K562 (cell line): ENCODE measurements at regions not wholly inside any gene's neighbourhood (a gene's known extent, or its start where the extent isn't known, plus 50 kb on each side); places are given as distances from the start of the nearest gene placed in this dataset.

Source experiments
- ATAC-seq: fragments of 200-7000 bp; cut with Tn5 transposase; 3 replicates; pipeline ENCODE4 v1.9.1; 2020; ENCODE audit warnings: moderate library complexity
- BruUV-seq: library from RNA; stranded (reverse); fragments of 400-500 nt; replicated peaks from 2 replicates; lab custom pipeline; 2021; lab: Mats Ljungman, UMichigan
- CTCF ChIA-PET: fragments of 300-600 bp; formaldehyde crosslinking; extraction: SDS; loops from one replicate; lab custom pipeline; 2021; ENCODE audit warnings: low intra/inter-chr PET ratio; lab: Yijun Ruan, JAX
- POLR2A ChIA-PET: fragments of 300-600, 350-650 bp; sonication (Branson Sonifier 250); formaldehyde crosslinking; extraction: SDS; loops from one replicate; lab custom pipeline; 2021; ENCODE audit warnings: antibody characterized with exemption, inconsistent platforms; lab: Yijun Ruan, JAX
- DNase-seq, 4 experiments: peaks; one replicate each; pipeline versions ENCODE4 v3.0.0 to v3.0.0-alpha.2; 2011 to 2018; ENCODE audit warnings: low spot score in 3 of 4, mixed read lengths in 3 of 4; ENCODE audit errors: extremely low read depth in 1 of 4
- FAIRE-seq: peaks from 2 replicates; lab custom pipeline; 2011; peaks lifted over from hg19 to GRCh38; lab: Jason Lieb, UNC
- H2AFZ ChIP-seq: 2 replicates; pipeline ENCODE4 v1.6.0; 2011; ENCODE audit warnings: low read depth, low read length, control low read depth, inconsistent platforms
- H3K27ac ChIP-seq: fragments of 200-600 bp; 3 replicates; pipeline ENCODE4 v1.8.0; 2011; ENCODE audit warnings: low read depth, mild to moderate bottlenecking, control low read depth, inconsistent platforms, low read length, moderate library complexity, mixed read lengths; ENCODE audit errors: extremely low read depth
- H3K27me3 ChIP-seq, 2 experiments: fragments of 300-600 bp in 1 of 2; 2 replicates in 1 of 2; 3 replicates in 1 of 2; pipeline versions ENCODE4 v1.6.0 to v1.8.0; 2011; ENCODE audit warnings: inconsistent platforms in 2 of 2, low read length in 2 of 2, mild to moderate bottlenecking in 1 of 2, mixed read lengths in 1 of 2, moderate library complexity in 1 of 2; ENCODE audit not compliant: control insufficient read depth in 2 of 2, insufficient read depth in 2 of 2
- H3K36me3 ChIP-seq: fragments of 300-600 bp; 3 replicates; pipeline ENCODE4 v1.8.0; 2011; ENCODE audit warnings: mild to moderate bottlenecking, low read length, inconsistent platforms; ENCODE audit not compliant: control insufficient read depth, insufficient read depth
- H3K4me1 ChIP-seq, 2 experiments: fragments of 200-600 bp in 1 of 2; replicated peaks in 1 of 2; 2 replicates in 1 of 2; 3 replicates in 1 of 2; pipeline versions ENCODE4 v1.5.1 to v1.8.0; 2011; ENCODE audit warnings: inconsistent platforms in 2 of 2, low read length in 2 of 2, mild to moderate bottlenecking in 1 of 2, mixed read lengths in 1 of 2, moderate library complexity in 1 of 2; ENCODE audit not compliant: control insufficient read depth in 2 of 2, insufficient read depth in 2 of 2
- H3K4me2 ChIP-seq: 2 replicates; pipeline ENCODE4 v1.6.1; 2011; ENCODE audit warnings: low read length, control low read depth, inconsistent platforms, mixed read lengths; ENCODE audit not compliant: insufficient read depth
- H3K4me3 ChIP-seq: fragments of 200-600 bp; sonication (generic), shearing (Covaris generic); 2 replicates; pipeline ENCODE4 v1.5.1; 2016; ENCODE audit warnings: control low read depth, inconsistent platforms
- H3K79me2 ChIP-seq: fragments of 200-600 bp; 3 replicates; pipeline ENCODE4 v1.8.0; 2011; ENCODE audit warnings: low read length, inconsistent platforms; ENCODE audit not compliant: control insufficient read depth, insufficient read depth
- H3K9ac ChIP-seq, 2 experiments: 2 replicates each; pipeline versions ENCODE4 v1.6.0 to v1.6.1; 2011; ENCODE audit warnings: low read depth in 2 of 2, low read length in 2 of 2, control low read depth in 1 of 2, inconsistent platforms in 1 of 2, mild to moderate bottlenecking in 1 of 2, mixed read lengths in 1 of 2; ENCODE audit not compliant: insufficient read depth in 1 of 2
- H3K9me1 ChIP-seq: one replicate; pipeline ENCODE4 v1.6.0; 2011; ENCODE audit warnings: inconsistent platforms, mild to moderate bottlenecking, low read length, moderate library complexity; ENCODE audit not compliant: control insufficient read depth, insufficient read depth
- H3K9me3 ChIP-seq: replicated peaks from 2 replicates; pipeline ENCODE4 v1.5.1; 2011; ENCODE audit warnings: low read depth, low read length, inconsistent platforms; ENCODE audit not compliant: control insufficient read depth, insufficient read depth
- H4K20me1 ChIP-seq: replicated peaks from 2 replicates; pipeline ENCODE4 v1.6.1; 2011; ENCODE audit warnings: low read length, inconsistent platforms, mixed read lengths; ENCODE audit not compliant: control insufficient read depth, insufficient read depth
- ASH1L ChIP-seq: fragments of 450-650 bp; IDR thresholded peaks from 2 replicates; pipeline ENCODE4 v1.6.1; 2018; ENCODE audit warnings: borderline replicate concordance, mild to moderate bottlenecking, low read depth; ENCODE audit not compliant: partially characterized antibody
- HIVEP1 ChIP-seq: fragments of 250-450 bp; sonication (Bioruptor Pico); IDR thresholded peaks from 2 replicates; pipeline ENCODE4 v1.4.0; 2020; ENCODE audit warnings: mild to moderate bottlenecking
- NFYB ChIP-seq: IDR thresholded peaks from 2 replicates; pipeline ENCODE4 v1.6.1; 2011; ENCODE audit warnings: mild to moderate bottlenecking, moderate library complexity; ENCODE audit not compliant: insufficient read length; ENCODE audit errors: extremely low read depth
- NR1H2 ChIP-seq: sonication (generic); formaldehyde crosslinking; IDR thresholded peaks from 2 replicates; pipeline ENCODE4 v1.4.0; 2020; ENCODE audit warnings: mild to moderate bottlenecking, missing genetic modification reagents
- PRMT5 ChIP-seq: sonication (generic); formaldehyde crosslinking; IDR thresholded peaks from 2 replicates; pipeline ENCODE4 v1.5.0; 2020; ENCODE audit warnings: missing genetic modification reagents
- RFX1 ChIP-seq: fragments of 450-650 bp; IDR thresholded peaks from 2 replicates; pipeline ENCODE4 v1.6.1; 2016; ENCODE audit warnings: mild to moderate bottlenecking, moderate library complexity
- SIRT6 ChIP-seq: IDR thresholded peaks from one replicate; pipeline ENCODE4 v1.6.1; 2012; ENCODE audit warnings: low read depth, mild to moderate bottlenecking, control low read depth, inconsistent platforms, low read length, moderate library complexity
- SMARCC2 ChIP-seq: fragments of 450-650 bp; IDR thresholded peaks from 2 replicates; pipeline ENCODE4 v1.6.1; 2017; ENCODE audit warnings: antibody characterized with exemption, moderate library complexity, mild to moderate bottlenecking, low read depth
- YY1 ChIP-seq, 3 experiments: IDR thresholded peaks; 2 replicates each; pipeline ENCODE4 v1.6.1; 2011; ENCODE audit warnings: low read length in 2 of 3, mild to moderate bottlenecking in 2 of 3, moderate library complexity in 2 of 3, borderline replicate concordance in 1 of 3, control low read depth in 1 of 3, low read depth in 1 of 3; ENCODE audit not compliant: insufficient read depth in 3 of 3, insufficient replicate concordance in 2 of 3, control insufficient read depth in 1 of 3, insufficient read length in 1 of 3; ENCODE audit errors: extremely low read depth in 1 of 3
- ZNF764 ChIP-seq: fragments of 250-450 bp; sonication (Bioruptor Pico); IDR thresholded peaks from 2 replicates; pipeline ENCODE4 v1.4.0; 2020; ENCODE audit warnings: low read depth, mild to moderate bottlenecking, moderate library complexity
- ZNF77 ChIP-seq: fragments of 250-450 bp; sonication (Bioruptor Pico); IDR thresholded peaks from 2 replicates; pipeline ENCODE4 v1.5.0; 2020
- WGBS: fragments of 100-300 bp; shearing (Covaris generic); methylation state at CpG from one replicate; pipeline ENCODE4 v1.1.6; 2016; ENCODE audit warnings: low coverage, mixed read lengths; ENCODE audit not compliant: insufficient coverage; ENCODE audit errors: missing lambda C conversion rate; 5-methylcytosine and 5-hydroxymethylcytosine counted together
- in situ Hi-C: fragments of 300-500 bp; cut with MboI; formaldehyde crosslinking; loops from 4 replicates; pipeline ENCODE4 v1.15.0; 2018; ENCODE audit warnings: inconsistent platforms, mixed read lengths
- intact Hi-C: fragments of 100-400 bp; cut with micrococcal nuclease; formaldehyde crosslinking; loops from 2 replicates; pipeline ENCODE4 v1.14.2; 2022
- TF ChIP-seq, protein P1 (sequence below): sonication (generic); formaldehyde crosslinking; IDR thresholded peaks from 2 replicates; pipeline ENCODE4 v1.8.1; 2022; ENCODE audit warnings: missing genetic modification reagents
- TF ChIP-seq, protein P2 (sequence below): fragments of 250-450 bp; sonication (Bioruptor Pico); IDR thresholded peaks from 2 replicates; pipeline ENCODE4 v1.8.0; 2022; ENCODE audit warnings: moderate library complexity, mild to moderate bottlenecking, inconsistent platforms

DNA sequence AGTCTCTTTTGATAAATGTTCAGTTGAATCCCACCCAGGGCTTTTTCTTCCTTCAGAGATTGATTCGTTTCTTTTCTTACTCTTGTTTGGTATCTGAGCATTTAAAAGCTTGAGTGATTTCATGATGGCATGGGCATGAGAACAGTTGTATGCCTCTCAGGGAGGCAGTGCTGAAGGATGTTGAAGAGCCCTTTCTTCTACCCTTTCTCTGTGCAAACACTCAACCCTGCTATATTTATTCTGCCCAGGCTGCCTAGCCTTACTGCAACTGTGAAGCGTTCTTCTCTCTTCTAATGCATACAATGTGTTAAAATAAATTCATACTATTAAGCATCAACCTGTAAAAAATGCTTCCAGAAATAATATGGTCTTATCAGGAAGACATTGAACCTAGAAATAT lies 367.6 kb upstream of the LCORL start (continued):
- TF ChIP-seq SIRT6, result no peak
- TF ChIP-seq SMARCC2, result no peak

DNA sequence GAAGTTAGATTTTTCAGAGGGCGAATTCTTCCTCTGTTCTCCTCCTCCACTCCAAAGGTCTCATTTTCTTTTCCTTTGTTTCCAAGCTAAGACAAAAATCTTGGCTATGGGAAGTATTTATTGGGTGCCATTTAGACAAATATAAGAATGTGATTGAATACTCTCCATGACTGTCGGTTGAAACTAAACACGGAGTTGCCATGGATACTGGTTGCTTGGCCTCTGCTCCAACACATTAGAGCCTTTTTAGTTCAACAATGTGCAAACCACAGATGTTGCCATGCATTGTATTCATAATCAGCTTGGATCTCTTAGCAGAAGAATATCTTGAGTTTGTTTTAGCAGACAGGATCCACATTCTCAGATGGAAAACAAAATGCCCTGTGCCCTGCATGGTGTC lies 366.5 kb upstream of the LCORL start:
- 0 out of 2 replicates have a peak, but pooled peaks have one; percentile 14 for TF ChIP-seq RFX1
- no peak for TF ChIP-seq ZNF764 (CRISPR knock-in tag)
- Histone ChIP-seq H3K27ac (no peak overlapping the region), H3K27me3 (no peaks in the 10 kb centered on the region), H3K79me2 (no peaks in the 10 kb centered on the region), H3K9me1 (no peaks in the 10 kb centered on the region), H3K4me2 (no peak overlapping the region), H3K9me3 (0 out of 2 replicates have a peak, but pooled peaks cover 2% of the 10 kb centered on the region), H3K4me3 (no peak overlapping the region), H4K20me1 (no peaks in the 10 kb centered on the region), H3K9ac (no peak overlapping the region), H3K4me1 (no peaks in the 10 kb centered on the region), H3K36me3 (no peaks in the 10 kb centered on the region), H2AFZ (no peak overlapping the region)
- BruUV-seq, result no TSS peak
- ChIA-PET POLR2A (no interaction called here), CTCF (no interaction called here)
- intact Hi-C loops, result no loop called here
- WGBS, result 0% methylated on average over 3 of the region's 3 CpGs
- DNase-seq (no peak), FAIRE-seq (no peak), ATAC-seq (no peak)
- in situ Hi-C loops, result no loop called here

DNA sequence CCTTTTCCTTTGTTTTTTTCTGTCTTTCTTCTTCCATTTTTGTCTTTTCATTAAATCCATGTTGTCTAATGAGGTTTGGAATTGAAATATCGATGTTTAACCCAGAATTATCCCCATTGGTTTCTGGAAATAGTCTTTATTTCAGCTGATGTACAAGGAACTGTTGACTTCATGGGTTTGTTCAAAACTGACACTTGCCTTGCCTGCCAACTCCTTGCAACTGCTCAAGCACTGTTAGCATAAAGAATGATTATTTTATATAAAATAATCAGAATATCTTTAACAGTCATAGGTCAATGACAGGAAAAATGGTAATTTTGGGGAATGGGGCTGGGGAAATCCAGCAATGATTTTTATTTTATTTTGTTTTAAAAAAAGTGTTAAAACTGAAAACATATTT lies 359.6 kb upstream of the LCORL start:
- intact Hi-C loops, result no loop called here
- no peak overlapping the region for H3K4me3 ChIP-seq
- ATAC-seq, result no peak
- H3K9me3 ChIP-seq, result 0 out of 2 replicates have a peak, but pooled peaks cover 2% of the 10 kb centered on the region
- no peak overlapping the region for H3K4me2 ChIP-seq
- H3K4me1 ChIP-seq, result no peaks in the 10 kb centered on the region
- no peak for FAIRE-seq
- H3K27ac ChIP-seq, result no peak overlapping the region
- no peaks in the 10 kb centered on the region for H3K79me2 ChIP-seq
- CTCF ChIA-PET, result no interaction called here
- in situ Hi-C loops, result no loop called here
- H2AFZ ChIP-seq, result no peak overlapping the region
- no peaks in the 10 kb centered on the region for H3K36me3 ChIP-seq
- no TSS peak for BruUV-seq
- POLR2A ChIA-PET, result no interaction called here
- DNase-seq, result no peak
- H4K20me1 ChIP-seq, result no peaks in the 10 kb centered on the region
- no peak overlapping the region for H3K9ac ChIP-seq
- no peaks in the 10 kb centered on the region for H3K27me3 ChIP-seq
- WGBS, result 0% methylated on average over 1 of the region's 1 CpG
- H3K9me1 ChIP-seq, result no peaks in the 10 kb centered on the region
- TF ChIP-seq NR1H2 (no peak), NFYB (no peak), YY1 (IDR thresholded peaks at IDR 0.05; ENCODE audit: borderline replicate concordance in 1 of 3, control insufficient read depth in 1 of 3, extremely low read depth in 1 of 3, insufficient read depth in 3 of 3, insufficient read length in 1 of 3, insufficient replicate concordance in 2 of 3, low read depth in 1 of 3, low read length in 2 of 3) (no peak), HIVEP1 (CRISPR knock-in tag) (no peak), ASH1L (no peak), ZNF77 (no peak), PRMT5 (CRISPR knock-in tag) (no peak)
- TF ChIP-seq, protein P1, sequence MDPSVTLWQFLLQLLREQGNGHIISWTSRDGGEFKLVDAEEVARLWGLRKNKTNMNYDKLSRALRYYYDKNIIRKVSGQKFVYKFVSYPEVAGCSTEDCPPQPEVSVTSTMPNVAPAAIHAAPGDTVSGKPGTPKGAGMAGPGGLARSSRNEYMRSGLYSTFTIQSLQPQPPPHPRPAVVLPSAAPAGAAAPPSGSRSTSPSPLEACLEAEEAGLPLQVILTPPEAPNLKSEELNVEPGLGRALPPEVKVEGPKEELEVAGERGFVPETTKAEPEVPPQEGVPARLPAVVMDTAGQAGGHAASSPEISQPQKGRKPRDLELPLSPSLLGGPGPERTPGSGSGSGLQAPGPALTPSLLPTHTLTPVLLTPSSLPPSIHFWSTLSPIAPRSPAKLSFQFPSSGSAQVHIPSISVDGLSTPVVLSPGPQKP (CRISPR knock-in tag), result no peak
- TF ChIP-seq, protein P2, sequence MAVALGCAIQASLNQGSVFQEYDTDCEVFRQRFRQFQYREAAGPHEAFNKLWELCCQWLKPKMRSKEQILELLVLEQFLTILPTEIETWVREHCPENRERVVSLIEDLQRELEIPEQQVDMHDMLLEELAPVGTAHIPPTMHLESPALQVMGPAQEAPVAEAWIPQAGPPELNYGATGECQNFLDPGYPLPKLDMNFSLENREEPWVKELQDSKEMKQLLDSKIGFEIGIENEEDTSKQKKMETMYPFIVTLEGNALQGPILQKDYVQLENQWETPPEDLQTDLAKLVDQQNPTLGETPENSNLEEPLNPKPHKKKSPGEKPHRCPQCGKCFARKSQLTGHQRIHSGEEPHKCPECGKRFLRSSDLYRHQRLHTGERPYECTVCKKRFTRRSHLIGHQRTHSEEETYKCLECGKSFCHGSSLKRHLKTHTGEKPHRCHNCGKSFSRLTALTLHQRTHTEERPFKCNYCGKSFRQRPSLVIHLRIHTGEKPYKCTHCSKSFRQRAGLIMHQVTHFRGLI, result no peak
